Activated naive CD8-positive, alpha-beta T cell treated with anti-CD3 and anti-CD28 coated beads for 36 hours (primary cell): ENCODE measurements at regions not wholly inside any gene's neighbourhood (a gene's known extent, or its start where the extent isn't known, plus 50 kb on each side); places are given as distances from the start of the nearest gene placed in this dataset.
"Not testable (repeated sequence)": the region's sequence is repeated elsewhere in the genome, so short reads cannot be mapped to it uniquely, and the experiment has no call there.

Experiments used
- DNase-seq: peaks from one replicate; pipeline ENCODE4 v3.0.0; 2021
- H3K27ac Mint-ChIP-seq: one replicate; pipeline ENCODE4 v1.8.0; 2022; ENCODE audit warnings: mild to moderate bottlenecking, moderate library complexity, mixed read lengths
- H3K27me3 Mint-ChIP-seq: one replicate; pipeline ENCODE4 v1.8.0; 2022; ENCODE audit warnings: mild to moderate bottlenecking, mixed read lengths
- H3K36me3 Mint-ChIP-seq: one replicate; pipeline ENCODE4 v1.8.0; 2021; ENCODE audit warnings: mild to moderate bottlenecking, mixed read lengths
- H3K4me1 Mint-ChIP-seq: one replicate; pipeline ENCODE4 v1.8.0; 2021; ENCODE audit warnings: mixed read lengths
- H3K4me3 Mint-ChIP-seq: one replicate; pipeline ENCODE4 v1.8.0; 2022; ENCODE audit warnings: mild to moderate bottlenecking, moderate library complexity, mixed read lengths
- H3K9me3 Mint-ChIP-seq: one replicate; pipeline ENCODE4 v1.8.0; 2022; ENCODE audit warnings: mixed read lengths

DNA sequence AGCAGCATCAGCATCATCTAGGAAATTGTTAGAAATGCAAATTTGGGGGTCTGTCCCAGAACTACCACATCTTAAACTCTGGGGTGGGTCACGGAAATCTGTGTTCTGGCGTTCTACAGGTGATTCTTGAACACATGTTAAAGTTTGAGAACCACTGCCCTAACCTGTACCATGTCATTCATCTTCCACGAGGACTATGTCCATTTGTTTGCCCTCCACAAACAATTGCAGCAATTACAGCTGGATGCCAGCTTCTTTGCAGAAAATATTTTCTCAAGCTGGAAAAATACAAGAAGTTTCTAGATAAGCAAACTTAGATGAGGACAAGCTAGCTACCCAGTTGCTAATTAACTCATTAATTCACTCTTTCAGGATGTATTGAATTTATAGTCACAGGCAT, 54.1 kb downstream of the MAFB start:
- no peak overlapping the region for H3K27ac Mint-ChIP-seq
- H3K4me1 Mint-ChIP-seq: no peaks in the 10 kb centered on the region
- no peaks in the 10 kb centered on the region for H3K27me3 Mint-ChIP-seq
- H3K36me3 Mint-ChIP-seq: no peaks in the 10 kb centered on the region
- no peaks in the 10 kb centered on the region for H3K9me3 Mint-ChIP-seq
- H3K4me3 Mint-ChIP-seq: no peak overlapping the region
- no peak for DNase-seq

DNA sequence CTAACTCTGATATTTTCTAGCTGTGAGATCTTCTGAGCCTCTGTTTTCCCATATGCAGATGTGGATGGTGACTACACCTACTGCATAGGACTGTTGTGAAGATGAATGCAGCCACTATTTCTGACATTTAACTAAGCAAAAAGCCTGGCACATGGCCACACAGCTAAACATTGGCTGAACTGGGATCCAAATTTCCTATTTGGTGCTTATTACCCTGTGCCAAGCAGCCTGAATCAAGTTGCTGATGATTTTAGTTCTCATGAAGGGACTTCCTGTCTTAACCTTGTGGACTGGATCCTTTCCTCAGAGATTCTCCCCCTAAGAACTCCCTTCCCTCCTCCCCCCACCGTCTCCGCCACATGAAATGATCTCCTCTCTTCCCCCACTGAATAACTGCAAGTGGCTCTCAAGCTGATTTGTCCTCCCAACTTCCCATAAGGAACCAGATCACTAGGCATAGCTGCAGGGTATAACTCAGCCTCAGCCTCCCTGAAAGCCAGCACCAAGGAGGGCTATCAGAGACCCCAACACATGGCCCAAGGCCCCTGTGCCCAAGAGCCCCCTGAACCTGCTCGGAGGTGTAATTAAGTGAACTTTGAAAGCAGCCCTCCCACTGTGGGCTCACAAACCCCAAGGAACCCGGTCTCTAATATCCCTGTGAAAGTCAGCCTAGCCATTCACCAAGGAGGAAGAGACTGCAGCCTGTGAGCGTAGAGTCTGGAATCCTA, 55.7 kb downstream of the MAFB start:
- no peak for DNase-seq
- no peaks in the 10 kb centered on the region for H3K9me3 Mint-ChIP-seq
- no peak overlapping the region for H3K27ac Mint-ChIP-seq
- no peaks in the 10 kb centered on the region for H3K36me3 Mint-ChIP-seq
- H3K4me1 Mint-ChIP-seq: no peaks in the 10 kb centered on the region
- no peaks in the 10 kb centered on the region for H3K27me3 Mint-ChIP-seq
- H3K4me3 Mint-ChIP-seq: no peak overlapping the region

DNA sequence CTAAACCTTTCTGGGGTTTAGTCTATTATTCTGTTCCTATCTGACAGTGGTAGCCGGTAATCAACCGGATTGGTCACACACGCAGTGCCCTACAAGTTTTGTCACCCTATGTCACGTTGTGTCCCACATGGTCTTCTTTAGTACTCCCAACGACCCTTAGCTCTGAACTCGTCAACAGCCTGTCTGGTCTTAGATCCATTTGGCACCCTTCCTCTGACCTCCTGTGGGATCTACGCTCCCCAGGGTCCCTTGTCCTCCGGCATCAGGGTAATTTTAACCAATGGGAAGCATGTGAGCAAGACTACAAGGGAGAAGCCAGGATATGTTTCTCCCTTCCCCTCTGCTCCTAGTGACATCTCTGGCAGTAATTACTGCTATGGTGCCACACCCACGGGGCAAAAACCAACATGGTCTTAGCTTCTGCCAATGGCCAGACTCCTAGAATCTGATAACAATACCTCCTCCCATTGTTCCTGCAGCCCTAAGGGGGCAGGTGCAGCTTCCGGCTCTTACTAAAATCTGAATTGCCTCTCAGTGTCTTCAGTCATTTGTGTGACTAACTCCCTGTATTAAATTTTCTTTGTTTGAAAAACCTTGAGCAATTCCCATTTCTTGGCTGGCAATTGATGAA, 56.6 kb downstream of the MAFB start:
- no peak overlapping the region for H3K4me3 Mint-ChIP-seq
- DNase-seq: no peak
- H3K4me1 Mint-ChIP-seq: no peaks in the 10 kb centered on the region
- H3K27ac Mint-ChIP-seq: no peak overlapping the region
- H3K36me3 Mint-ChIP-seq: no peaks in the 10 kb centered on the region
- peaks cover 1% of the 10 kb centered on the region for H3K9me3 Mint-ChIP-seq
- H3K27me3 Mint-ChIP-seq: peaks cover 3% of the 10 kb centered on the region

DNA sequence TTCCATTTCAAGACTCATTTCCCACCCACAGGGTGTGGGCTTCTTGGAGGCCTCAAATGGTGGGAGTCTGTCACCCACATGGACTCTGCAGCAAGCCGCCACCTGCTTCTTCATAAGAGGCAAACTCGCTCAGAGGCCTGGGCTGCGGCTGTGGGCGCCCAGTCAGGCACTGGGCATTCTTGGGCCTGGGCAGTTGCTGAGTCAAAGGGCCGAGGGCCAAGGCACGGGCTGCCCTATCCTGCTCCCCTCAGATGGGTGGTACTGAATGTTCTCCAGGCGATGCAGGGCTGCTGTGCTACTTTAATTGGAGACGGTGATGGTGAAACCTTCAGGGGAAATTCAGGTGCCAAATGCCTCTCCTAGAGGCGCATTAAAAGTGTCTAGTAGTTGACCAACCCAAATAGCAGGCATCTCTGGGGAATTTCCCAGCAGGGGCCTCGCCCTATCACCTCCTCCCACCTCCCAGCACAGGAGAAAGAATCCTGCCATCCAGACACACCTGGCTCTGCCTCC, 57.9 kb downstream of the MAFB start:
- H3K27ac Mint-ChIP-seq: no peak overlapping the region
- peaks cover 3% of the 10 kb centered on the region for H3K27me3 Mint-ChIP-seq
- no peak overlapping the region for H3K4me3 Mint-ChIP-seq

DNA sequence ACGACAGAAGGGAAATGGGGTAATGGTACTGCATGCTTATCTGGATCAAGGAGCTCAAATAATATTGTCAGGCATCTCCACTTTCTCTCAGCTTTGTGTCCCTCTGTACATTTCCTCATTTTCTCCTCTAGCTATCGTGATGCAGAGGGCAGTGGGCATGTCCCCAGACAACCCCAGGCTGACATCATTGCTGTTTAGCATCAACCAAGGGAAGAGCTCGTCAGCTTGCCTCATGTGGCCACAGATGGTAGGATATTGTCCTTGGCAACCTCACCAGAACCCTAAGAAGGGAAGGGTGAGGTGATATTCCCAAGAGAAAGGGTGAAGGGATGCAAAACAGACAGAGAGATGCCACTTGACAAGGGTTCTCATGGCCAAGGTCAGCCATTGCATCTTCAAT, 58.3 kb downstream of the MAFB start:
- Mint-ChIP-seq H3K9me3 (peaks cover 7% of the 10 kb centered on the region), H3K4me1 (no peaks in the 10 kb centered on the region), H3K27me3 (peaks cover 3% of the 10 kb centered on the region), H3K27ac (no peak overlapping the region), H3K4me3 (no peak overlapping the region), H3K36me3 (no peaks in the 10 kb centered on the region)
- no peak for DNase-seq

More for the DNA sequence above, 57.9 kb downstream of the MAFB start:
- H3K4me1 Mint-ChIP-seq: no peaks in the 10 kb centered on the region
- peaks cover 4% of the 10 kb centered on the region for H3K9me3 Mint-ChIP-seq
- DNase-seq: no peak
- H3K36me3 Mint-ChIP-seq: no peaks in the 10 kb centered on the region

DNA sequence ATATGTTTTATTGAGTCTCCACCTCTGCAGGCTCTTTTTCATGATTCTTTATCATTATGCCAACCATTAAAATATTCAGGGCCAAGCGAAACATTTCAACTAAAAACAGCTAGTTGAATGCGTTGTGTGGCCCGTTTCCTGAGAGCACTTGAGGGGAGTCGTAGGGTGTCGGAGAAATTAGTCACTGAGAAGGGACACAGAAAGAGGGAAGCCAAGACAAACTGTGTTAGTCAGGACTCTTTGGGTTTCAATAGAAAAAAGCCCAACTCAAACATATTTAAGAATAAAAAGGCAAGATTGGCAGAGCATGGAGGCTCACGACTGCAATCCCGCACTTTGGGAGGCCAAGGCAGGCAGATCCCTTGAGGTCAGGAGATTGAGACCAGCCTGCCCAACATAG, 58.9 kb downstream of the MAFB start:
- DNase-seq: no peak
- H3K27ac Mint-ChIP-seq: no peak overlapping the region
- H3K9me3 Mint-ChIP-seq: peaks cover 7% of the 10 kb centered on the region
- no peaks in the 10 kb centered on the region for H3K36me3 Mint-ChIP-seq
- peaks cover 3% of the 10 kb centered on the region for H3K27me3 Mint-ChIP-seq
- H3K4me3 Mint-ChIP-seq: no peak overlapping the region
- no peaks in the 10 kb centered on the region for H3K4me1 Mint-ChIP-seq

DNA sequence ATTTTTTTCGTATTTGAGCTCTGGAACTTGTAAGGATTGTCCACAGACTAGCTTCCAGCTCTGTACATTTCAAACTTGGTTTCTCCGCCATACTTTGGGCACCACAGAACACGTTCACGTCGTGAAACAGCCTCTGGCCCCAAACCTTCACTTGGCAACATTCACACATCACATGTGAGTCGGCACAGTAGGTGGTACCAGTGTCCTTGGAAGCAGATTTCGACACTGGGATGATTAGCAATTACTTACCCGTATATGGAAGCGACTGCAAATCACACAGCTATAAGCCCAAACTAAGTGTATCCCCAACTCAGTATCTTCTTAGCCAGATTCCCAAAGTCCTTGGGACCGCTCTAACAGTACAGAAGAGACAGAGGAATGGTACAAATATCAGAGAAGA, 60.2 kb downstream of the MAFB start:
- H3K4me1 Mint-ChIP-seq: no peaks in the 10 kb centered on the region
- peaks cover 7% of the 10 kb centered on the region for H3K9me3 Mint-ChIP-seq
- no peaks in the 10 kb centered on the region for H3K36me3 Mint-ChIP-seq
- no peak overlapping the region for H3K4me3 Mint-ChIP-seq
- H3K27ac Mint-ChIP-seq: no peak overlapping the region
- peaks cover 3% of the 10 kb centered on the region for H3K27me3 Mint-ChIP-seq
- DNase-seq: no peak

DNA sequence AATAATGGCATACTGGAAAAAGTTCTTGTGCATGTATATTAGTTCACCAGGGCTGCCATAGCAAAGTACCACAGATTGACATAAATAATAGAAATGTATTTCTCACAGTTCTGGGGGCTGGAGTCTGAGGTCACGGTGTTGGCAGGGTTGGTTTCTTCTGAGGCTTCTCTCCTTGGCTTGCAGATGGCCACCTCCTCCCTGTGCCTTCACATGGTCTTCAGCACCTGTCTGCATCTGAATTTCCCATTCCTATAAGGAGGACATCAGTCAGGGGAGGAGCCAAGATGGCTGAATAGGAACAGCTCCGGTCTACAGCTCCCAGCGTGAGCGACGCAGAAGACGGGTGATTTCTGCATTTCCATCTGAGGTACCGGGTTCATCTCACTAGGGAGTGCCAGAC, 70.0 kb downstream of the MAFB start:
- DNase-seq, H3K9me3 Mint-ChIP-seq, H3K36me3 Mint-ChIP-seq, H3K27ac Mint-ChIP-seq, H3K4me1 Mint-ChIP-seq, H3K4me3 Mint-ChIP-seq: not testable (repeated sequence)
- peaks cover 11% of the 10 kb centered on the region for H3K27me3 Mint-ChIP-seq

DNA sequence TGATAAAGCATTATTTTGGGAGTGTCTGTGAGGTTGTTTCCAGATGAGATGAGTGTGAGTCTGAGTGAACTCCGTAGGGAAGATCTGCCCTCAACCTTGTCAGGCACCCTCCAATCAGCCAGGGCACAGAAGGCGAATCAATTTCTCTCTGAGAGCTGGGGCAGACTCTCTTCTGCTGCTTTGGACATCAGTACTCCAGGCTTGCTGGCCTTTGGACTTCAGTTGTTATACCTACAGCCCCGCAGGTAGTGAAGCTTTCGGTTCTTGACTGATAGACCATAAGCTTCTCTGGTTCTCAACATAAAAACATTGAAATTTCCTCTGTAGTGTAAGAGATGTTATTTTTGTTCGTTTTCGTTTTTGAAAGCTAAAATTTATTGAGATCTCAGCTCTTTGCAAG, 71.4 kb downstream of the MAFB start:
- DNase-seq: no peak
- Mint-ChIP-seq H3K4me3 (no peak overlapping the region), H3K4me1 (no peaks in the 10 kb centered on the region), H3K27ac (no peak overlapping the region), H3K9me3 (no peaks in the 10 kb centered on the region), H3K27me3 (peaks cover 15% of the 10 kb centered on the region), H3K36me3 (no peaks in the 10 kb centered on the region)

DNA sequence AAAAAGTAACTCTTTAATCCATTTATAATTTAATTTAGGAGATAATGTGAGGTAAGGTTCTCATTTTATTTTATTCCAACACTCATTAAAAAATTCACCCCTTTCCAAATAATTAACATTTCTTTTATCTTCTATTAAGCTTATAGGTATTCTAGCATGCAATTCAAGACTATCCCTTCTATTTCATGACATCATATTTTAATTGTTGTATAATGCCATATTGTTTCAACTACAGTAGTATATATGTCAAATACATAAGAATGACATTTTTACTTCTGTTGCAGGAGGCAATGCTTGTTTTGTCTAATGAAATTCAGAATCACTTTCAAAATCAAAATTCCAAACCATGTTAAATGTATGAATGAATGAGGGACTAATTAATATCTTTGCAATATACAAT, 76.2 kb downstream of the MAFB start:
- H3K9me3 Mint-ChIP-seq: peaks cover 3% of the 10 kb centered on the region
- H3K27me3 Mint-ChIP-seq: peaks cover 12% of the 10 kb centered on the region
- H3K27ac Mint-ChIP-seq: no peak overlapping the region
- H3K36me3 Mint-ChIP-seq: no peaks in the 10 kb centered on the region
- no peak overlapping the region for H3K4me3 Mint-ChIP-seq
- no peaks in the 10 kb centered on the region for H3K4me1 Mint-ChIP-seq
- DNase-seq: no peak

DNA sequence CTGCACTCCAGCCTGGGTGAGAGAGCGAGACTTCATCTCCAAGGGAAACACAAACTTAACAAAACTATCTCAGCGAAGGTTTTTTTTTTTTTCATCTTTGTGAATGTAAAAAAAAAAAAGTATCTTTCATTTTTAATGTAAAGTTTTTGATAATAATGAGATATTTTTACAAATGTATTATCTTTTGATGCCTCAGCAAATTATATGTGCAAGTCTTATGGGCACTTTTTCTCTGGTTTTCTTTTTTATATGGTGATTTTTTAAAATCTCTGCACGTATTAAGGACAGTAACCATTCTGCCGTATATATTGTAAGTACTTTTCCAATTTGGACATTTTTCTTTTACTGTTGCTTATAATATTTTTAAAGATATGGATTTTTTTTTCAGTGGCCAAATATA, 76.8 kb downstream of the MAFB start:
- Mint-ChIP-seq H3K27ac (no peak overlapping the region), H3K27me3 (peaks cover 9% of the 10 kb centered on the region), H3K4me1 (no peaks in the 10 kb centered on the region), H3K4me3 (no peak overlapping the region), H3K9me3 (peaks cover 3% of the 10 kb centered on the region), H3K36me3 (no peaks in the 10 kb centered on the region)
- DNase-seq: no peak

DNA sequence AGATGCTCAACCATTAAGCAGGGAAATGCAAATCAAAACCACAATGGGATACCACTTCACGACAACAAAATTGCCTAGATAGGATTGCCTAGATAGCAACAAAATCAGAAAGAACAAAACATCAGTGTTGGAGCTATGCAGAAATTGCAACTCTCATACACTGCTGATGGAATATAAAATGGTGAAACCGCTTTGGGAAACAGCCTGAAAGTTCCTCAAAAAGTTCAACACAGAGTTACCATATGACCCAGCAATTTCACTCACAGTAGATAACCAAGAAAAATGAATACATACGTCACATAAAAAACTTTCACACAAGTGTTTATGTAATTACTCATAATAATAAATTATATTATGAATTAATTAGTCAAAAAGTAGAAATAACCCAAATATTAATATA, 78.3 kb downstream of the MAFB start:
- Mint-ChIP-seq H3K27ac (no peak overlapping the region), H3K4me3 (no peak overlapping the region), H3K36me3 (no peaks in the 10 kb centered on the region), H3K4me1 (no peaks in the 10 kb centered on the region), H3K27me3 (peaks cover 3% of the 10 kb centered on the region), H3K9me3 (peaks cover 3% of the 10 kb centered on the region)
- DNase-seq: no peak

DNA sequence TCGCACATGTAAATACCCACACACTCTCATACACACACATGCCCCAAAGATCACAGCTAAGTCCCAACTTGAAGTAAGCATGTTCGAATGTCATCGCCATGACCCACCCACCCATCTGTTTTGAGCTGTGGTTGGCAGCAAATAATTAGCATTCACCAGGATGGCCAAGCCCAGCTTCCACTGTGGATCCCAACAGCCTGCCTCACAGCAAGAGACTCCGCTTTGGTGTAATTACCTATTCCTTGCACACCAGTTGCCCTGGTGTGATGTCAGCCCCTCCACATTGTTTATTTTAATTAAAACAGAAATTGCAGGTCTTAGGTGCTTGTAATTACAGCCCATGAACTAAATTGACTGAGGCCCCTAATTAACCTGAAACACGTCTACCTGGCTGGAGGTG, 81.1 kb downstream of the MAFB start:
- H3K36me3 Mint-ChIP-seq: no peaks in the 10 kb centered on the region
- DNase-seq: no peak
- H3K9me3 Mint-ChIP-seq: peaks cover 3% of the 10 kb centered on the region
- H3K4me3 Mint-ChIP-seq: no peak overlapping the region
- peaks cover 3% of the 10 kb centered on the region for H3K27me3 Mint-ChIP-seq
- no peak overlapping the region for H3K27ac Mint-ChIP-seq
- H3K4me1 Mint-ChIP-seq: no peaks in the 10 kb centered on the region

DNA sequence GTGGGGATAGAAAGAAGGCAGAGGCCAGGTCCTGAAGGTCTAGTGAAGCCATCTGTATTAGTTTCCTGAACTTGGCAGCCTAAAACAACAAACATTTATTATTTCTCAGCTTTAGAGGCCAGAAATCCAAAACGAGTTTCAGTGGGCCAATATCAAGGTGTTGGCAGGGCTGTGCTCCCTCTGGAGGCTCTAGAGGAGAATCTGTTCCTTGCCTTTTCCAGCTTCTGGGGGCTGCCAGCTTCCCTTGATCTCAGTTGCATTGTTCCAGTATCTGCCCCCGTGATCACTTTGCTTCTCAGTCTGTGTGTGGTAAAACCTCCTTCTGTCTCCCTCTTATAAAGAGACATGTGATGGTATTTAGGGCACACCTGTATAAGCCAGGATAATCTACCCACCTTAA, 82.4 kb downstream of the MAFB start:
- Mint-ChIP-seq H3K4me3 (no peak overlapping the region), H3K4me1 (no peaks in the 10 kb centered on the region), H3K27me3 (peaks cover 3% of the 10 kb centered on the region), H3K36me3 (no peaks in the 10 kb centered on the region), H3K9me3 (peaks cover 3% of the 10 kb centered on the region), H3K27ac (no peak overlapping the region)
- DNase-seq: no peak

DNA sequence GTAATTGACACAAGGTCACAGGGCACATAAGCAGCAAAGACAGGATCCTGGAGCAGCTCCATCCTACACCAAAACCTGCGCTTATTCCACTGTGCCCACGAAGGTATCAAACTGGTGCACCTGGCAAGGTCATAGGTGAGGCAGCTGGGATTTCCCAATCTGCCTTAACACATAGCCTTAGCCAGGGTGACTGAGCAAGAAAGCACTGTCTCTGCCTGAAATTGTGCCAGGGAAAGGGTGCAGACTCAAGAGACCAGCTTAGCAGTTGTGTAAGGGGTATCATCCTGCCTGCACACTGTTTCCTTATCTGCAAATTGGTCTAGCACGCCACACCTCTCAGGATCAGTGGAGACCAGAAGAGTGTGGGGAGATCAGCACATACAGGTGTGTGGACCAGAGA, 82.8 kb downstream of the MAFB start:
- Mint-ChIP-seq H3K27ac (no peak overlapping the region), H3K27me3 (peaks cover 3% of the 10 kb centered on the region), H3K4me3 (no peak overlapping the region), H3K4me1 (no peaks in the 10 kb centered on the region), H3K9me3 (peaks cover 3% of the 10 kb centered on the region), H3K36me3 (no peaks in the 10 kb centered on the region)
- DNase-seq: no peak

DNA sequence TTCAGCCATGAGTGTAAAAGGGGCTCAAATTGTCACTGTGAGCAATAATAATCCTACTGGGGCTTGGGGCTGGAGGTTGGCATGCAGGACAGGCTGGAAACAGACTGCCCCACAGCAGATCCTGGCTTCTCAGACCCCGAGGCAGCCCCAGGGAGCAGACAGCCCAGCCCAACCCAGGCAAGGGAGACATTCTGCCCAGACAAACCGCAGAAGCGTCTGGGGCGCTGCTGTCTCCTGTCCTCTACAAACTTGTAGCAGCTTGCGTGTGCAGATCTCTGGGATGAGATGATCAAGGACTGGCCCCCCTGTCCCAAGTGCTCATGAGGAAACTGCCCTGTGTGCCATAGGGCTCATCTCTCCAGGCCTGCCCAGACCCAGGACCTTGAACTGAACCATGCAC, 84.6 kb downstream of the MAFB start:
- Mint-ChIP-seq H3K4me1 (no peaks in the 10 kb centered on the region), H3K4me3 (no peak overlapping the region), H3K27ac (no peak overlapping the region), H3K36me3 (no peaks in the 10 kb centered on the region), H3K9me3 (peaks cover 3% of the 10 kb centered on the region), H3K27me3 (peaks cover 3% of the 10 kb centered on the region)
- no peak for DNase-seq
